GM12865 (cell line): ENCODE measurements at regions not wholly inside any gene's neighbourhood (a gene's known extent, or its start where the extent isn't known, plus 50 kb on each side); places are given as distances from the start of the nearest gene placed in this dataset.
"Not testable (repeated sequence)": the region's sequence is repeated elsewhere in the genome, so short reads cannot be mapped to it uniquely, and the experiment has no call there.

Experiments used
- DNase-seq: peaks from one replicate; pipeline ENCODE4 v3.0.0; 2010; ENCODE audit warnings: low read depth
- H3K4me3 ChIP-seq: 2 replicates; pipeline ENCODE4 v1.5.1; 2011; ENCODE audit warnings: mild to moderate bottlenecking, low read depth, low read length, control low read depth
- CTCF ChIP-seq: IDR thresholded peaks from 2 replicates; pipeline ENCODE4 v1.5.1; 2011; ENCODE audit warnings: low read length, control low read depth, low read depth, inconsistent platforms; ENCODE audit not compliant: insufficient read depth; ENCODE audit errors: missing control alignments

DNA sequence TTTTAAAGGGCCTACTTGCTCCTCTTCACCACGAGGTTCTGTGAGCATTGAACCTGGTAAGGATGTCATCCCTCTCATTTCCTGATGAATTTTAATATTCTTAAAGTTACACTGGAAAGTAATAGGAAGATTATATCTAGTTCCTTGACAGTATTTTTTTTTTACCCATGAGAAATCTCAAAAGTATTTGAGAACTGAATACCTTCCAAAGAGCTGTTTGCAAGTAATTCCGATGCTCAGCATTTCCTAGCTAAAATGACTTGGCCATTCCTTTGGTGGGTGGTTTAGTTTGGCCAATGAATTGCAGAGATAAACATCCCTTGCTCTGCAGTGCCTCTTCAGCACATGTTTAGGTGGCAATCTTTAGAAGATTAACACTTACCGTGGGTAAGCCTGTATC, 110.2 kb upstream of the WDR1 start:
- no peak overlapping the region for H3K4me3 ChIP-seq
- no peak for DNase-seq
- TF ChIP-seq CTCF, result no peak

DNA sequence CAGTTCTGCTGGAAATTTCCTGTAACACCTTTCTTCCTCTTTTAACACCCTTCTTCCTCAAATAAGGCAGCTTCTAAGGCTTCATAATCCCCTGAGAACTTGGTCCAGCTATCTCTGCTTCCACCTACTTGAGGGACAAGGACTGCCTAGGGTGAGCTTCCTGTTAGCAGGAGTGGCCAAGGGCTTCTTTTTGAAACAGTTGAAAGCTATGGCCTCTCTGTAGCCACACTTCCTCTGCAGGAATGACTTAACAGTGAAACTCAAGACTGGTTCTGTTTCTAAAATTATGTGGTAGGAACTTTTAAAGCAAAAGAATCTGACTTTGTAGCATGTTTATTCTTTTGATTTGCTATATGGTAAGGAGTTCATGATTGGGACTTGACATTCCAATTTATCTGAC, 108.5 kb upstream of the WDR1 start:
- H3K4me3 ChIP-seq, result no peak overlapping the region
- TF ChIP-seq CTCF, result no peak
- DNase-seq, result peak; percentile 35

- no peak overlapping the region for H3K4me3 ChIP-seq
- DNase-seq, result no peak
- no peak for TF ChIP-seq CTCF
Measured at GRCh38 chr4:10223782-10224181, 107.2 kb upstream of the WDR1 start.

DNA sequence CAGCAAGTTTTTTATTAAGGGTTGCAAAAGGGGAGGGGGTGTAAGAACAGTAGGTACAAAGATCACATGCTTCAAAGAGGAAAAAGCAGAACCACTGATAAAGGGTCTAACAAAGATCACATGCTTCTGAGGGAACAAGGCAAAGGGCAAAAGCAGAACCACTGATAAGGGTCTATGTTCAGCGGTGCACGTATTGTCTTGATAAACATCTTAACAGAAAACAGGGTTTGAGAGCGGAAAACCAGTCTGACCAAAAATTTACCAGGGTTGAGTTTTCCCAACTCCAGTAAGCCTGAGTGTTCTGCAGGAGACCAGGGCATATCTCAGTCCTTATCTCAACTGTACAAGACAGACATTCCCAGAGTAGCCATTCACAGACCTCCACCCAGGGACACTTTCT, 96.9 kb upstream of the WDR1 start:
- not testable (repeated sequence) for DNase-seq, H3K4me3 ChIP-seq

GRCh38 chr4:10212901-10213300, 96.3 kb upstream of the WDR1 start:
- DNase-seq, result no peak
- no peak overlapping the region for H3K4me3 ChIP-seq
- no peak for TF ChIP-seq CTCF

- no peak overlapping the region for H3K4me3 ChIP-seq
- DNase-seq, result no peak
- TF ChIP-seq CTCF, result no peak
Measured at GRCh38 chr4:10212400-10212799, 95.8 kb upstream of the WDR1 start.

GRCh38 chr4:10207116-10207515, 90.5 kb upstream of the WDR1 start:
- no peak overlapping the region for H3K4me3 ChIP-seq
- DNase-seq, result no peak
- no peak for TF ChIP-seq CTCF

- DNase-seq, result no peak
- TF ChIP-seq CTCF, result no peak
- no peak overlapping the region for H3K4me3 ChIP-seq
Measured at GRCh38 chr4:10205223-10205622, 88.6 kb upstream of the WDR1 start.
